ENCODE measurements at regions not wholly inside any gene's neighbourhood (a gene's known extent, or its start where the extent isn't known, plus 50 kb on each side); places are given as distances from the start of the nearest gene placed in this dataset.

DNA sequence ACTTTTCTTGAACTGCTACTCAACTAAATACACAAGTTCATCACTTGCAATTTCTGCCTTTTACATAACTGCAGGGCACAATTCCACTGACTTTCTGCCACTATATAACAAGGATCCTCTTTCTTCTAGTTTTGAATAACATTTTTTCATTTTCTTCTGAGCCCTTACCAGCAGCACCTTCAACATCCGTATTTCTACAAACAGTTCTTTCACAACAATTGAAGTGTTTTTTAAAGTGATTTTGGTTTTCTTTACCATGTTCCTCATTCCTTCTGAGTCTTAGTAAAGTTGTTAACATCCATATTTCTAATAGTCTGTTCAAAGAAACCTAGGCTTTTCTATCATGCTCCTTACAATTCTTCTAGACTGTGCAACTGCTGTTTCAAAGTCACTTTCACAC is 127.2 kb upstream of the PITX1 start:
- Histone ChIP-seq H3K9me3 (ENCODE audit: low read depth, low read length, poor library complexity, severe bottlenecking) (no peaks in the 10 kb centered on the region), H3K27ac (ENCODE audit: low read depth, low read length, poor library complexity, severe bottlenecking) (no peak overlapping the region), H3K4me3 (ENCODE audit: low read depth, low read length, poor library complexity, severe bottlenecking) (no peak overlapping the region), H3K27me3 (replicated peaks; ENCODE audit: insufficient read depth, low read depth, low read length, poor library complexity) (peaks cover 22% of the 10 kb centered on the region), H3K4me1 (ENCODE audit: insufficient read depth, low read length, poor library complexity, severe bottlenecking) (no peaks in the 10 kb centered on the region), H3K36me3 (ENCODE audit: insufficient read depth, low read length, poor library complexity, severe bottlenecking) (no peaks in the 10 kb centered on the region)
- no TSS peak for BruUV-seq (replicated peaks)
- intact Hi-C loops (cut with micrococcal nuclease; ENCODE audit: unreplicated experiment), result no loop called here
- POLR2A ChIA-PET (ENCODE audit: low non-redundant PET), result no interaction called here
- no peak for DNase-seq (ENCODE audit: low spot score)
- CTCF ChIA-PET, result no interaction called here
- TF ChIP-seq, protein P1, sequence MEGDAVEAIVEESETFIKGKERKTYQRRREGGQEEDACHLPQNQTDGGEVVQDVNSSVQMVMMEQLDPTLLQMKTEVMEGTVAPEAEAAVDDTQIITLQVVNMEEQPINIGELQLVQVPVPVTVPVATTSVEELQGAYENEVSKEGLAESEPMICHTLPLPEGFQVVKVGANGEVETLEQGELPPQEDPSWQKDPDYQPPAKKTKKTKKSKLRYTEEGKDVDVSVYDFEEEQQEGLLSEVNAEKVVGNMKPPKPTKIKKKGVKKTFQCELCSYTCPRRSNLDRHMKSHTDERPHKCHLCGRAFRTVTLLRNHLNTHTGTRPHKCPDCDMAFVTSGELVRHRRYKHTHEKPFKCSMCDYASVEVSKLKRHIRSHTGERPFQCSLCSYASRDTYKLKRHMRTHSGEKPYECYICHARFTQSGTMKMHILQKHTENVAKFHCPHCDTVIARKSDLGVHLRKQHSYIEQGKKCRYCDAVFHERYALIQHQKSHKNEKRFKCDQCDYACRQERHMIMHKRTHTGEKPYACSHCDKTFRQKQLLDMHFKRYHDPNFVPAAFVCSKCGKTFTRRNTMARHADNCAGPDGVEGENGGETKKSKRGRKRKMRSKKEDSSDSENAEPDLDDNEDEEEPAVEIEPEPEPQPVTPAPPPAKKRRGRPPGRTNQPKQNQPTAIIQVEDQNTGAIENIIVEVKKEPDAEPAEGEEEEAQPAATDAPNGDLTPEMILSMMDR (conservative IDR thresholded peaks at IDR 0.05; ENCODE audit: low read depth, low read length), result no peak
- TF ChIP-seq EZH2 (IDR thresholded peaks at IDR 0.05; ENCODE audit: borderline replicate concordance, low read depth, low read length, poor library complexity, severe bottlenecking), result no peak

DNA sequence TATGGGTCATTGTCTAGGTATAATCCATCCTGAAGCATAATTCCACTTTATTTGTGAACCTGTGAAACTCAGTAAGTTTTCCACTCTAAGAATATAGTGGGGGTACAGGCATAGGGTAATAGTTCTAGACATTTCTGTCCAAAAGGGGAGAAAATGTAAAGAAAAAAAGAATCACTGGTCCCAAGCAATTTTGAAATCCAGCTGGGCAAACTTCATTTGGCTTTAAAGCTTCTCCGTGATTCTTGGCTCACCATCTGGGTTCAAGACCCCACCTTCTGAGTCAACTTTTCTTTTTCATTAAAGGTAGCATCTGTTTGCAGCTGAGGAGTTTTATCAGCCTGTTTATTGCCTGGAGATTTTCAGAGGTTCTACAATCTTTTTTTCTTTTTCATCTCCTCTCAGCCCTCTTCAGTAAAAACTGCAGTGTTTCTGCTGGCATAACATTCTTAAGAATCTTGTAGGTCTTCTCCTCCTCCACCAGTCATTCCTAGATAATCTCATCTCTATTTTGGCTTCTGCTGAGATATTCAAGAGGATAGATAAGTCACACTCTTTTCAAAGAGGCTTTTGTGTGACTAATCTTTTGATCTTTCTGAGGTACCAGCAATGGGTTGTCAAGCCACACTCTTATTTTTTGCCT is 126.1 kb upstream of the PITX1 start:
- intact Hi-C loops (cut with micrococcal nuclease; ENCODE audit: unreplicated experiment), result no loop called here
- Histone ChIP-seq H3K27me3 (replicated peaks; ENCODE audit: insufficient read depth, low read depth, low read length, poor library complexity) (peaks cover 22% of the 10 kb centered on the region), H3K27ac (ENCODE audit: low read depth, low read length, poor library complexity, severe bottlenecking) (no peak overlapping the region), H3K36me3 (ENCODE audit: insufficient read depth, low read length, poor library complexity, severe bottlenecking) (no peaks in the 10 kb centered on the region), H3K4me1 (ENCODE audit: insufficient read depth, low read length, poor library complexity, severe bottlenecking) (no peaks in the 10 kb centered on the region), H3K9me3 (ENCODE audit: low read depth, low read length, poor library complexity, severe bottlenecking) (no peaks in the 10 kb centered on the region), H3K4me3 (ENCODE audit: low read depth, low read length, poor library complexity, severe bottlenecking) (no peak overlapping the region)
- ChIA-PET POLR2A (ENCODE audit: low non-redundant PET) (no interaction called here), CTCF (no interaction called here)
- TF ChIP-seq, protein P1 (conservative IDR thresholded peaks at IDR 0.05; ENCODE audit: low read depth, low read length), result no peak
- TF ChIP-seq EZH2 (IDR thresholded peaks at IDR 0.05; ENCODE audit: borderline replicate concordance, low read depth, low read length, poor library complexity, severe bottlenecking), result no peak
- no TSS peak for BruUV-seq (replicated peaks)
- no peak for DNase-seq (ENCODE audit: low spot score)

DNA sequence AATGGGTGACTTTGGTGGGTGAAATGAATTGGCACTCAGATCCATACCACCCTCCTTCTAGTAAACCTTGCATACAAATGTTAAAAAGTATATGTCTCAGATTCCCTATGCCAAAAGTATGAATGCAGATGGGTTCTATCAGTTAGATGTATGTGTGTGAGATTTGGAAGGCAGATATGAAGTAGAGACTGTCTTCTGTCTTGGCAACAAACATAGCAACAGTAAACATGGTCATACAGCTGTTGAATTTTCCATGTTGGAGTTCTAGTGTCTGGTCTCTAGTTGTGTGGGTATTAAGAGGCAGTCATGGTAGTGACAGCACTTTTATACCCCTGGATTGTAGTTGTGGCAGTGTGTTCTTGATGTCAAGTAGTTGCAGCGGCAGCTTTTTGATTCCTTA is 125.6 kb upstream of the PITX1 start:
- no peak for DNase-seq (ENCODE audit: low spot score)
- CTCF ChIA-PET, result no interaction called here
- Histone ChIP-seq H3K4me3 (ENCODE audit: low read depth, low read length, poor library complexity, severe bottlenecking) (no peak overlapping the region), H3K36me3 (ENCODE audit: insufficient read depth, low read length, poor library complexity, severe bottlenecking) (no peaks in the 10 kb centered on the region), H3K27me3 (replicated peaks; ENCODE audit: insufficient read depth, low read depth, low read length, poor library complexity) (peaks cover 22% of the 10 kb centered on the region), H3K27ac (ENCODE audit: low read depth, low read length, poor library complexity, severe bottlenecking) (no peak overlapping the region), H3K4me1 (ENCODE audit: insufficient read depth, low read length, poor library complexity, severe bottlenecking) (no peaks in the 10 kb centered on the region), H3K9me3 (ENCODE audit: low read depth, low read length, poor library complexity, severe bottlenecking) (no peaks in the 10 kb centered on the region)
- TF ChIP-seq EZH2 (IDR thresholded peaks at IDR 0.05; ENCODE audit: borderline replicate concordance, low read depth, low read length, poor library complexity, severe bottlenecking), result no peak
- TF ChIP-seq, protein P1 (conservative IDR thresholded peaks at IDR 0.05; ENCODE audit: low read depth, low read length), result no peak
- intact Hi-C loops (cut with micrococcal nuclease; ENCODE audit: unreplicated experiment), result no loop called here
- POLR2A ChIA-PET (ENCODE audit: low non-redundant PET), result no interaction called here
- BruUV-seq (replicated peaks), result no TSS peak
